Gastrocnemius medialis (tissue), 4 donors: ENCODE measurements at regions not wholly inside any gene's neighbourhood (a gene's known extent, or its start where the extent isn't known, plus 50 kb on each side); places are given as distances from the start of the nearest gene placed in this dataset.

Source experiments
- ATAC-seq, 2 donors: fragments of 150-250 bp; one replicate each; pipeline ENCODE4 v1.9.1; 2016
- DNase-seq, 2 donors: peaks; one replicate each; pipeline ENCODE4 v3.0.0-alpha.2; 2019
- H3K27ac ChIP-seq, 4 donors: fragments of 200-600 bp; sonication (generic); 1 replicate in 1 of 4; 2 replicates in 3 of 4; pipeline ENCODE4 v1.5.1; 2016 to 2018; ENCODE audit warnings: mild to moderate bottlenecking in 2 of 4, moderate library complexity in 1 of 4
- H3K27me3 ChIP-seq, 3 donors: fragments of 200-600 bp; sonication (generic) in 2 of 3; 1 replicate in 1 of 3; 2 replicates in 2 of 3; pipeline versions ENCODE4 v1.5.1 to v1.6.0; 2016 to 2019; ENCODE audit warnings: mild to moderate bottlenecking in 1 of 3, moderate library complexity in 1 of 3
- H3K36me3 ChIP-seq, 2 donors: fragments of 200-600 bp; sonication (generic) in 1 of 2; one replicate each; pipeline ENCODE4 v1.5.1; 2017 to 2018
- H3K4me1 ChIP-seq, 2 donors: fragments of 200-600 bp; sonication (generic) in 1 of 2; one replicate each; pipeline ENCODE4 v1.5.1; 2016 to 2017; ENCODE audit warnings: mild to moderate bottlenecking in 2 of 2
- H3K4me3 ChIP-seq, 4 donors: fragments of 200-600 bp; sonication (generic) in 3 of 4; 1 replicate in 1 of 4; 2 replicates in 3 of 4; pipeline ENCODE4 v1.5.1; 2016 to 2019; ENCODE audit warnings: mild to moderate bottlenecking in 2 of 4
- H3K9me3 ChIP-seq, 3 donors: fragments of 200-600 bp; sonication (generic) in 2 of 3; 1 replicate in 1 of 3; 2 replicates in 2 of 3; pipeline ENCODE4 v1.5.1; 2016 to 2019
- CTCF ChIP-seq, 5 experiments: fragments of 450-650 bp in 3 of 5; fragments of 200-600 bp in 2 of 5; sonication (generic) in 2 of 5; IDR thresholded peaks in 4 of 5; conservative IDR thresholded peaks in 1 of 5; 1 replicate in 4 of 5; 2 replicates in 1 of 5; pipeline ENCODE4 v1.5.1; 2016 to 2019; ENCODE audit warnings: antibody characterized with exemption in 5 of 5, mild to moderate bottlenecking in 3 of 5, moderate library complexity in 3 of 5
- POLR2A ChIP-seq, 2 donors: fragments of 450-650 bp; IDR thresholded peaks; one replicate each; pipeline ENCODE4 v1.6.1; 2017; ENCODE audit warnings: antibody characterized with exemption in 2 of 2, mild to moderate bottlenecking in 2 of 2, moderate library complexity in 2 of 2
- in situ Hi-C, 4 donors: fragments of 200-750 bp; cut with MboI; loops; one replicate each; pipeline versions ENCODE4 v1.15.0 to v1.8.0; 2017; ENCODE audit warnings: low sequenced_read_pairs in 4 of 4
- intact Hi-C: fragments of 100-400 bp; cut with DNase I; formaldehyde crosslinking; loops from one replicate; pipeline ENCODE4 v1.15.1; 2023; ENCODE audit warnings: low total_unique reads

GRCh38 chr17:83152745-83153611 is 73.6 kb downstream of the METRNL start:
- Histone ChIP-seq H3K4me3 (peak overlapping the region in 1 of 4 donors; percentile 8), H3K4me1 (peaks cover 0 to 5% of the 10 kb centered on the region in 2 donors), H3K27me3 (peaks cover 6 to 38% (median 12%) of the 10 kb centered on the region in 3 donors), H3K9me3 (no peaks in the 10 kb centered on the region), H3K36me3 (no peaks in the 10 kb centered on the region), H3K27ac (peak overlapping the region in 2 of 4 donors; percentile 38)
- DNase-seq (peak in 1 of 2 donors; percentile 61), ATAC-seq (peak in 1 of 2 donors; percentile 19)
- TF ChIP-seq POLR2A (IDR thresholded peaks at IDR 0.05) = peak in 1 of 2 donors; percentile 12
- no peak for TF ChIP-seq CTCF (IDR thresholded peaks at IDR 0.05 in 4 of 5, conservative IDR thresholded peaks at IDR 0.05 in 1 of 5)
- in situ Hi-C loops (no loop called here), intact Hi-C loops (no loop called here)

DNA sequence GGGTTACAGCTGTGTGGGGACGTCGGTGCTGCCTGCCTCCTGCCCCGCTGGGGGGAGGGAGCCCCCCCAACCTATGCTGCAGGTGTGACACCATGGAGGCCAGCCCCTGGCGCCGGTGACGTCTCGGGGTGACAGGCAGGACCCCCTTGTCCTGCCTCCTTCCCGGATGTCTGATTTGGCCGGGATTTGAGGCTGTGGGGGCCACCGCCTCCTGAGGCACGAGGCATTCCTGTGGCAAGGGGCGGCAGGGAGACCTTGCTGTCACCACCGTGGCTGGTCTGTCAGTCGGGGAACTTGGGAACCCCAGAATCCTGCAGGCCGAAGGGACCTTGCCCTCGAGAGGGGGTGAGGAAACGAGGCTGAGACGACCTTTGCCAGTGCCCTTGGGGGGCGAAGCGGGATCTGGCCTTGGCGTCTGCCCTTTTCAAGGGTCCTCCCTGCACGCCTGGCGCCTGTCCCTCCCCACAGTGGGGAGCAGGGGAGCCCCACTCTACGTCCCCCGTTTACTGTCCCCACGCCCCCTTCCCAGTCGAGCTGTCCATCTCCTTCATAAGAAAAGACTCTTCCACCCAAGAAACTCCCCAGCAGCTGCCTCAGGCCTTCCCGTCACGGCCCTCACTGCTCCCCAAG is 74.4 kb downstream of the METRNL start:
- ATAC-seq = no peak
- Histone ChIP-seq H3K27me3 (peaks cover 6 to 38% (median 12%) of the 10 kb centered on the region in 3 donors), H3K9me3 (no peaks in the 10 kb centered on the region), H3K36me3 (no peaks in the 10 kb centered on the region), H3K4me3 (peak overlapping the region in 1 of 4 donors; percentile 8), H3K4me1 (peaks cover 0 to 5% of the 10 kb centered on the region in 2 donors), H3K27ac (peak overlapping the region in 3 of 4 donors; percentile 6 to 38 (median 38))
- no peak for TF ChIP-seq POLR2A (IDR thresholded peaks at IDR 0.05)
- no peak for TF ChIP-seq CTCF (IDR thresholded peaks at IDR 0.05 in 4 of 5, conservative IDR thresholded peaks at IDR 0.05 in 1 of 5)
- intact Hi-C loops (no loop called here), in situ Hi-C loops (no loop called here)
- no peak for DNase-seq

- in situ Hi-C loops = no loop called here
- DNase-seq = no peak
- peaks cover 6 to 38% (median 12%) of the 10 kb centered on the region in 3 donors for H3K27me3 ChIP-seq
These were observed 75.1 kb downstream of the METRNL start for GRCh38 chr17:83154311-83155127.

More at GRCh38 chr17:83154311-83155127, 75.1 kb downstream of the METRNL start:
- TF ChIP-seq POLR2A (IDR thresholded peaks at IDR 0.05) (no peak), CTCF (IDR thresholded peaks at IDR 0.05 in 4 of 5, conservative IDR thresholded peaks at IDR 0.05 in 1 of 5) (no peak)
- H3K36me3 ChIP-seq = no peaks in the 10 kb centered on the region
- no peak overlapping the region for H3K27ac ChIP-seq
- intact Hi-C loops = no loop called here
- no peaks in the 10 kb centered on the region for H3K9me3 ChIP-seq
- peaks cover 0 to 5% of the 10 kb centered on the region in 2 donors for H3K4me1 ChIP-seq
- no peak overlapping the region for H3K4me3 ChIP-seq
- ATAC-seq = no peak
